HG03565 (cell line): ENCODE measurements at regions not wholly inside any gene's neighbourhood (a gene's known extent, or its start where the extent isn't known, plus 50 kb on each side); places are given as distances from the start of the nearest gene placed in this dataset.
A peak's percentile ranks its signal among the peaks of the same experiment; 100 is the strongest.

ENCODE experiments used
- ATAC-seq: cut with Tn5 transposase; IDR thresholded peaks from one replicate; pipeline ENCODE4 v1.9.1; 2021; ENCODE audit warnings: mild to moderate bottlenecking, moderate library complexity; ENCODE audit not compliant: unreplicated experiment

- no peak for ATAC-seq
Observed at GRCh38 chr2:138104071-138104470, 139.8 kb downstream of the HNMT start.

GRCh38 chr2:138105358-138105757 lies 141.1 kb downstream of the HNMT start:
- no peak for ATAC-seq

GRCh38 chr2:138106606-138107005 lies 142.3 kb downstream of the HNMT start:
- no peak for ATAC-seq

GRCh38 chr2:138107288-138107687 lies 143.0 kb downstream of the HNMT start:
- no peak for ATAC-seq

- ATAC-seq: no peak
Observed at GRCh38 chr2:138110453-138111083, 146.3 kb downstream of the HNMT start.

GRCh38 chr2:138112536-138112935 lies 148.3 kb downstream of the HNMT start:
- ATAC-seq: no peak

- ATAC-seq: no peak
Observed at GRCh38 chr2:138113871-138114525, 149.7 kb downstream of the HNMT start.

GRCh38 chr2:138115666-138116065 lies 151.4 kb downstream of the HNMT start:
- no peak for ATAC-seq

- ATAC-seq: no peak
Observed at GRCh38 chr2:138116456-138116855, 152.2 kb downstream of the HNMT start.

- ATAC-seq: peak; percentile 63
Observed at GRCh38 chr2:138121666-138122661, 157.7 kb downstream of the HNMT start.

GRCh38 chr2:138122891-138123290 lies 158.6 kb downstream of the HNMT start:
- ATAC-seq: no peak

- ATAC-seq: no peak
Observed at GRCh38 chr2:138123741-138124140, 159.5 kb downstream of the HNMT start.

- ATAC-seq: no peak
Observed at GRCh38 chr2:138124521-138124920, 160.2 kb downstream of the HNMT start.

GRCh38 chr2:138125306-138126288 lies 161.3 kb downstream of the HNMT start:
- no peak for ATAC-seq

- no peak for ATAC-seq
Observed at GRCh38 chr2:138132108-138132507, 167.8 kb downstream of the HNMT start.

GRCh38 chr2:138137949-138138348 lies 173.7 kb downstream of the HNMT start:
- ATAC-seq: no peak

GRCh38 chr2:138147796-138148195 lies 183.5 kb downstream of the HNMT start:
- no peak for ATAC-seq

- ATAC-seq: no peak
Observed at GRCh38 chr2:138155304-138155703, 191.0 kb downstream of the HNMT start.

- ATAC-seq: no peak
Observed at GRCh38 chr2:138157372-138157771, 193.1 kb downstream of the HNMT start.

GRCh38 chr2:138170485-138170884 lies 206.2 kb downstream of the HNMT start:
- no peak for ATAC-seq
